Neural progenitor cell (in vitro differentiated cells): ENCODE measurements at regions not wholly inside any gene's neighbourhood (a gene's known extent, or its start where the extent isn't known, plus 50 kb on each side); places are given as distances from the start of the nearest gene placed in this dataset.

ENCODE experiments used
- CTCF ChIP-seq: fragments of 200-600 bp; sonication (generic); IDR thresholded peaks from 2 replicates; pipeline ENCODE4 v1.5.1; 2017; ENCODE audit warnings: antibody characterized with exemption, mild to moderate bottlenecking
- EZH2 ChIP-seq: fragments of 200-600 bp; sonication (generic); IDR thresholded peaks from 2 replicates; pipeline ENCODE4 v1.6.1; 2017; ENCODE audit warnings: antibody characterized with exemption, mild to moderate bottlenecking, moderate library complexity

GRCh38 chr9:38229104-38229500, 160.1 kb upstream of the SHB start:
- TF ChIP-seq CTCF (no peak), EZH2 (no peak)
